ENCODE measurements at regions not wholly inside any gene's neighbourhood (a gene's known extent, or its start where the extent isn't known, plus 50 kb on each side); places are given as distances from the start of the nearest gene placed in this dataset.
A peak's percentile ranks its signal among the peaks of the same experiment; 100 is the strongest.
"Not testable (repeated sequence)": the region's sequence is repeated elsewhere in the genome, so short reads cannot be mapped to it uniquely, and the experiment has no call there.

- Histone ChIP-seq H3K4ac (ENCODE audit: low read depth in 1 of 2, low read length in 2 of 2) (no peak overlapping the region), H3K36me3 (ENCODE audit: control insufficient read depth in 1 of 2, insufficient read depth in 2 of 2, low read depth in 1 of 2, low read length in 2 of 2) (no peaks in the 10 kb centered on the region), H3K9me3 (ENCODE audit: control insufficient read depth, low read length) (no peaks in the 10 kb centered on the region), H3K79me1 (replicated peaks; ENCODE audit: low read length, poor library complexity, severe bottlenecking) (no peaks in the 10 kb centered on the region), H3K23ac (ENCODE audit: low read length in 2 of 2) (no peak overlapping the region), H4K91ac (ENCODE audit: low read length) (no peak overlapping the region), H3K4me1 (ENCODE audit: control insufficient read depth, insufficient read depth, low read depth, low read length) (no peaks in the 10 kb centered on the region), H2BK12ac (ENCODE audit: low read length in 2 of 2) (no peak overlapping the region), H2AK5ac (ENCODE audit: low read length, severe bottlenecking) (no peak overlapping the region), H3K9ac (ENCODE audit: low read length) (no peak overlapping the region), H2BK15ac (ENCODE audit: low read depth, poor library complexity, severe bottlenecking) (no peak overlapping the region), H3K27me3 (ENCODE audit: control insufficient read depth in 1 of 2, insufficient read depth in 1 of 2, low read length in 2 of 2) (no peaks in the 10 kb centered on the region), H2BK5ac (ENCODE audit: low read depth, low read length, poor library complexity, severe bottlenecking) (no peak overlapping the region), H3K4me2 (ENCODE audit: low read length, poor library complexity, severe bottlenecking) (no peak overlapping the region), H2BK120ac (ENCODE audit: low read depth, low read length) (no peak overlapping the region), H2AFZ (ENCODE audit: low read depth, low read length) (no peak overlapping the region), H3K27ac (ENCODE audit: low read length, poor library complexity, severe bottlenecking) (no peak overlapping the region), H3K18ac (ENCODE audit: low read depth in 1 of 2, low read length in 2 of 2) (no peak overlapping the region), H3K14ac (ENCODE audit: low read length in 2 of 2) (no peak overlapping the region), H4K8ac (ENCODE audit: low read length) (no peak overlapping the region), H3K4me3 (ENCODE audit: insufficient read depth in 1 of 2, low read depth in 1 of 2, low read length in 2 of 2) (no peak overlapping the region)
- no peak for DNase-seq
- WGBS: 88% methylated on average over 1 of the region's 1 CpG
Measured at GRCh38 chr3:193174140-193174539, 66.9 kb upstream of the PLAAT1 start.

- not testable (repeated sequence) for H2AK5ac ChIP-seq (ENCODE audit: low read length, severe bottlenecking); H3K27ac ChIP-seq (ENCODE audit: low read length, poor library complexity, severe bottlenecking); H3K79me1 ChIP-seq (replicated peaks; ENCODE audit: low read length, poor library complexity, severe bottlenecking); H4K8ac ChIP-seq (ENCODE audit: low read length); H2BK12ac ChIP-seq (ENCODE audit: low read length in 2 of 2); H2BK15ac ChIP-seq (ENCODE audit: low read depth, poor library complexity, severe bottlenecking); H3K9ac ChIP-seq (ENCODE audit: low read length); H4K91ac ChIP-seq (ENCODE audit: low read length); H3K36me3 ChIP-seq (ENCODE audit: control insufficient read depth in 1 of 2, insufficient read depth in 2 of 2, low read depth in 1 of 2, low read length in 2 of 2); H2AFZ ChIP-seq (ENCODE audit: low read depth, low read length); H3K4me2 ChIP-seq (ENCODE audit: low read length, poor library complexity, severe bottlenecking); H3K14ac ChIP-seq (ENCODE audit: low read length in 2 of 2); H3K23ac ChIP-seq (ENCODE audit: low read length in 2 of 2); H2BK120ac ChIP-seq (ENCODE audit: low read depth, low read length); H3K4me3 ChIP-seq (ENCODE audit: insufficient read depth in 1 of 2, low read depth in 1 of 2, low read length in 2 of 2); H3K18ac ChIP-seq (ENCODE audit: low read depth in 1 of 2, low read length in 2 of 2); H3K9me3 ChIP-seq (ENCODE audit: control insufficient read depth, low read length); H2BK5ac ChIP-seq (ENCODE audit: low read depth, low read length, poor library complexity, severe bottlenecking); H3K4ac ChIP-seq (ENCODE audit: low read depth in 1 of 2, low read length in 2 of 2); DNase-seq; H3K27me3 ChIP-seq (ENCODE audit: control insufficient read depth in 1 of 2, insufficient read depth in 1 of 2, low read length in 2 of 2); H3K4me1 ChIP-seq (ENCODE audit: control insufficient read depth, insufficient read depth, low read depth, low read length)
- WGBS: 70% methylated on average over 8 of the region's 8 CpGs
Measured at GRCh38 chr3:193179332-193180012, 61.5 kb upstream of the PLAAT1 start.

- Histone ChIP-seq H3K4me1 (ENCODE audit: control insufficient read depth, insufficient read depth, low read depth, low read length) (no peaks in the 10 kb centered on the region), H3K4me3 (ENCODE audit: insufficient read depth in 1 of 2, low read depth in 1 of 2, low read length in 2 of 2) (no peak overlapping the region), H3K4ac (ENCODE audit: low read depth in 1 of 2, low read length in 2 of 2) (no peak overlapping the region), H3K4me2 (ENCODE audit: low read length, poor library complexity, severe bottlenecking) (no peak overlapping the region), H3K18ac (ENCODE audit: low read depth in 1 of 2, low read length in 2 of 2) (no peak overlapping the region), H4K8ac (ENCODE audit: low read length) (no peak overlapping the region), H4K91ac (ENCODE audit: low read length) (no peak overlapping the region), H3K23ac (ENCODE audit: low read length in 2 of 2) (no peak overlapping the region), H3K27ac (ENCODE audit: low read length, poor library complexity, severe bottlenecking) (no peak overlapping the region), H2BK12ac (ENCODE audit: low read length in 2 of 2) (no peak overlapping the region), H3K36me3 (ENCODE audit: control insufficient read depth in 1 of 2, insufficient read depth in 2 of 2, low read depth in 1 of 2, low read length in 2 of 2) (no peaks in the 10 kb centered on the region), H2BK15ac (ENCODE audit: low read depth, poor library complexity, severe bottlenecking) (no peak overlapping the region), H3K14ac (ENCODE audit: low read length in 2 of 2) (no peak overlapping the region), H3K9ac (ENCODE audit: low read length) (no peak overlapping the region), H2AFZ (ENCODE audit: low read depth, low read length) (no peak overlapping the region), H2AK5ac (ENCODE audit: low read length, severe bottlenecking) (no peak overlapping the region), H3K79me1 (replicated peaks; ENCODE audit: low read length, poor library complexity, severe bottlenecking) (no peaks in the 10 kb centered on the region), H2BK120ac (ENCODE audit: low read depth, low read length) (no peak overlapping the region), H3K27me3 (ENCODE audit: control insufficient read depth in 1 of 2, insufficient read depth in 1 of 2, low read length in 2 of 2) (peaks cover 0 to 5% of the 10 kb centered on the region in 2 experiments), H3K9me3 (ENCODE audit: control insufficient read depth, low read length) (no peaks in the 10 kb centered on the region), H2BK5ac (ENCODE audit: low read depth, low read length, poor library complexity, severe bottlenecking) (no peak overlapping the region)
- 76% methylated on average over 6 of the region's 6 CpGs for WGBS
- DNase-seq: no peak
Measured at GRCh38 chr3:193187070-193187722, 53.8 kb upstream of the PLAAT1 start.

- no peak overlapping the region for H2BK15ac ChIP-seq (ENCODE audit: low read depth, poor library complexity, severe bottlenecking)
- no peak overlapping the region for H2BK120ac ChIP-seq (ENCODE audit: low read depth, low read length)
- H2AFZ ChIP-seq (ENCODE audit: low read depth, low read length): no peak overlapping the region
- H2AK5ac ChIP-seq (ENCODE audit: low read length, severe bottlenecking): no peak overlapping the region
- DNase-seq: peak; percentile 10
- no peaks in the 10 kb centered on the region for H3K79me1 ChIP-seq (replicated peaks; ENCODE audit: low read length, poor library complexity, severe bottlenecking)
- H4K8ac ChIP-seq (ENCODE audit: low read length): no peak overlapping the region
- no peak overlapping the region for H3K9ac ChIP-seq (ENCODE audit: low read length)
- H3K9me3 ChIP-seq (ENCODE audit: control insufficient read depth, low read length): no peaks in the 10 kb centered on the region
- no peak overlapping the region for H3K23ac ChIP-seq (ENCODE audit: low read length in 2 of 2)
- no peak overlapping the region for H3K4me2 ChIP-seq (ENCODE audit: low read length, poor library complexity, severe bottlenecking)
- H3K36me3 ChIP-seq (ENCODE audit: control insufficient read depth in 1 of 2, insufficient read depth in 2 of 2, low read depth in 1 of 2, low read length in 2 of 2): no peaks in the 10 kb centered on the region
- no peak overlapping the region for H4K91ac ChIP-seq (ENCODE audit: low read length)
- peaks cover 0 to 7% of the 10 kb centered on the region in 2 experiments for H3K27me3 ChIP-seq (ENCODE audit: control insufficient read depth in 1 of 2, insufficient read depth in 1 of 2, low read length in 2 of 2)
- H3K27ac ChIP-seq (ENCODE audit: low read length, poor library complexity, severe bottlenecking): no peak overlapping the region
- no peaks in the 10 kb centered on the region for H3K4me1 ChIP-seq (ENCODE audit: control insufficient read depth, insufficient read depth, low read depth, low read length)
- H2BK5ac ChIP-seq (ENCODE audit: low read depth, low read length, poor library complexity, severe bottlenecking): no peak overlapping the region
- no peak overlapping the region for H3K14ac ChIP-seq (ENCODE audit: low read length in 2 of 2)
- H3K4me3 ChIP-seq (ENCODE audit: insufficient read depth in 1 of 2, low read depth in 1 of 2, low read length in 2 of 2): no peak overlapping the region
- H2BK12ac ChIP-seq (ENCODE audit: low read length in 2 of 2): no peak overlapping the region
- H3K4ac ChIP-seq (ENCODE audit: low read depth in 1 of 2, low read length in 2 of 2): no peak overlapping the region
- no peak overlapping the region for H3K18ac ChIP-seq (ENCODE audit: low read depth in 1 of 2, low read length in 2 of 2)
- 100% methylated on average over 1 of the region's 2 CpGs for WGBS
Measured at GRCh38 chr3:193190146-193190786, 50.8 kb upstream of the PLAAT1 start.
